OCI-LY3 (cell line): ENCODE measurements at regions not wholly inside any gene's neighbourhood (a gene's known extent, or its start where the extent isn't known, plus 50 kb on each side); places are given as distances from the start of the nearest gene placed in this dataset.

Source experiments
- H2AFZ ChIP-seq: fragments of 200-600, 300-600 bp; shearing (Covaris generic); 2 replicates; pipeline ENCODE4 v1.6.0; 2014; ENCODE audit warnings: antibody characterized with exemption, low read depth, low read length
- H3K27ac ChIP-seq: fragments of 200-600, 300-600 bp; sonication (generic); 2 replicates; pipeline ENCODE4 v1.5.1; 2014; ENCODE audit warnings: mild to moderate bottlenecking, low read length, moderate library complexity, mixed read lengths
- H3K27me3 ChIP-seq: fragments of 200-600, 300-600 bp; sonication (generic); 2 replicates; pipeline ENCODE4 v1.6.1; 2014; ENCODE audit warnings: low read depth, low read length, mixed read lengths
- H3K36me3 ChIP-seq: fragments of 200-600, 300-600 bp; sonication (generic); replicated peaks from 2 replicates; pipeline ENCODE3; 2014; ENCODE audit warnings: low read depth, low read length, mixed read lengths
- H3K4me1 ChIP-seq: fragments of 300-600, 200-600 bp; sonication (generic); 2 replicates; pipeline ENCODE4 v1.6.1; 2014; ENCODE audit warnings: low read length, mixed read lengths
- H3K4me2 ChIP-seq: fragments of 200-600, 300-600 bp; sonication (generic); 2 replicates; pipeline ENCODE4 v1.6.1; 2014; ENCODE audit warnings: low read length, mixed read lengths
- H3K4me3 ChIP-seq: fragments of 300-600, 200-600 bp; sonication (generic); 2 replicates; pipeline ENCODE4 v1.5.1; 2014; ENCODE audit warnings: antibody characterized with exemption, mild to moderate bottlenecking, low read length, moderate library complexity
- H3K79me2 ChIP-seq: fragments of 300-600, 200-600 bp; shearing (Covaris generic); 2 replicates; pipeline ENCODE4 v1.6.1; 2014; ENCODE audit warnings: mild to moderate bottlenecking, low read length, mixed read lengths
- H3K9ac ChIP-seq: fragments of 300-600, 200-600 bp; shearing (Covaris generic); 2 replicates; pipeline ENCODE4 v1.6.0; 2014; ENCODE audit warnings: mild to moderate bottlenecking, low read length, moderate library complexity
- H3K9me3 ChIP-seq: fragments of 200-600, 300-600 bp; shearing (Covaris generic); 2 replicates; pipeline ENCODE4 v1.6.1; 2014; ENCODE audit warnings: low read length, mixed read lengths; ENCODE audit not compliant: insufficient read depth
- H4K20me1 ChIP-seq: fragments of 200-600, 300-600 bp; sonication (generic); 2 replicates; pipeline ENCODE4 v1.6.1; 2016; ENCODE audit warnings: low read length, mixed read lengths; ENCODE audit not compliant: insufficient read depth
- EZH2phosphoT487 ChIP-seq: fragments of 200-600 bp; shearing (Covaris generic); IDR thresholded peaks from 2 replicates; pipeline ENCODE4 v1.6.1; 2018; ENCODE audit warnings: antibody characterized with exemption, mixed run types, low read depth
- TF ChIP-seq, protein P1 (sequence below): fragments of 200-600, 300-600 bp; sonication (generic); IDR thresholded peaks from 2 replicates; pipeline ENCODE4 v1.5.1; 2014; ENCODE audit warnings: antibody characterized with exemption, low read length, low read depth

DNA sequence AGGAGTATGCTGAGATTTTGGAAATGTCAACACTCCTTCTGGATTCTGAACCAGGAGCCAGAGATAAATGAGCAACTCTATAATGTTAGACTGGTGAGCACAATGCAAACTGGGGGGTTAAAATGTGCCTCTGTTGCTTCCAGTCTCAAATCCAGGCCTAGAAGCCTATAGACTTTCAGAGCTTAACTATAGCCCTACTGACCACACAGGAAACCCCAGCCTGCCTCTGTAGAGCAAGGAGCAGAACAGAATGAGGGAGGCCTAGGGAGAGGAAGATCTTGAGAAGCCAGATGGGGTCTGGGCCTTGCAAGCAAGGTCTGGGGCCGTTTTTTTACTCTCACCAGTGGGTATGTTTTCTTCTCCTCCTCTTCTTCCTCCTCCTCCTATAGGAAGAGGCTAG, 225.4 kb upstream of the KITLG start:
- no peak for TF ChIP-seq EZH2phosphoT487
- TF ChIP-seq, protein P1, sequence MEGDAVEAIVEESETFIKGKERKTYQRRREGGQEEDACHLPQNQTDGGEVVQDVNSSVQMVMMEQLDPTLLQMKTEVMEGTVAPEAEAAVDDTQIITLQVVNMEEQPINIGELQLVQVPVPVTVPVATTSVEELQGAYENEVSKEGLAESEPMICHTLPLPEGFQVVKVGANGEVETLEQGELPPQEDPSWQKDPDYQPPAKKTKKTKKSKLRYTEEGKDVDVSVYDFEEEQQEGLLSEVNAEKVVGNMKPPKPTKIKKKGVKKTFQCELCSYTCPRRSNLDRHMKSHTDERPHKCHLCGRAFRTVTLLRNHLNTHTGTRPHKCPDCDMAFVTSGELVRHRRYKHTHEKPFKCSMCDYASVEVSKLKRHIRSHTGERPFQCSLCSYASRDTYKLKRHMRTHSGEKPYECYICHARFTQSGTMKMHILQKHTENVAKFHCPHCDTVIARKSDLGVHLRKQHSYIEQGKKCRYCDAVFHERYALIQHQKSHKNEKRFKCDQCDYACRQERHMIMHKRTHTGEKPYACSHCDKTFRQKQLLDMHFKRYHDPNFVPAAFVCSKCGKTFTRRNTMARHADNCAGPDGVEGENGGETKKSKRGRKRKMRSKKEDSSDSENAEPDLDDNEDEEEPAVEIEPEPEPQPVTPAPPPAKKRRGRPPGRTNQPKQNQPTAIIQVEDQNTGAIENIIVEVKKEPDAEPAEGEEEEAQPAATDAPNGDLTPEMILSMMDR, result no peak
- Histone ChIP-seq H2AFZ (no peak overlapping the region), H3K9ac (no peak overlapping the region), H3K79me2 (no peaks in the 10 kb centered on the region), H3K4me3 (no peak overlapping the region), H3K4me1 (no peaks in the 10 kb centered on the region), H3K27me3 (no peaks in the 10 kb centered on the region), H3K36me3 (no peaks in the 10 kb centered on the region), H3K4me2 (no peak overlapping the region), H3K27ac (no peak overlapping the region), H4K20me1 (no peaks in the 10 kb centered on the region), H3K9me3 (peaks cover 6% of the 10 kb centered on the region; the same call in 1 of the 2 replicates)

DNA sequence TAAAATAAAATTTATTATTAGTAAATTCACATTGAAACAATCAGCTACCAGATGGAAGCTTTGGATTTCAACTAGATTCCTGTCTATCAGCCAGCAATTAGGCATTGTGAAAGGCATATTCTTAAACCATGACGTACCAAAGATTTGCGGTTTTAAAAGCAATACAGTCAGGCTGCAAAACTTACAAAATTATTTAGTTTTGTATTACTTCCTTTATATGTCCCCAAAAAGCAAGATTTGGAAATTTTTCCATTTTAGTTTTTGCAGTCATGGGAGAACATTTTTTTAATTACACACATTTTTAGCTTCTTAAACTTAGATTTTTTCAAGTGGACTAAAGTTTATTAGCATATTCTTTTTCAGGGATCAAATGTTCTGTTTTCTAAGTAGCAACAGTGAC, 225.0 kb upstream of the KITLG start:
- H3K4me1 ChIP-seq, result no peaks in the 10 kb centered on the region
- H3K9ac ChIP-seq, result no peak overlapping the region
- no peak for TF ChIP-seq EZH2phosphoT487
- TF ChIP-seq, protein P1, result no peak
- H3K4me3 ChIP-seq, result no peak overlapping the region
- no peaks in the 10 kb centered on the region for H4K20me1 ChIP-seq
- no peak overlapping the region for H2AFZ ChIP-seq
- H3K27me3 ChIP-seq, result no peaks in the 10 kb centered on the region
- H3K9me3 ChIP-seq, result peaks cover 6% of the 10 kb centered on the region; the same call in 1 of the 2 replicates
- H3K79me2 ChIP-seq, result no peaks in the 10 kb centered on the region
- no peaks in the 10 kb centered on the region for H3K36me3 ChIP-seq
- no peak overlapping the region for H3K27ac ChIP-seq
- H3K4me2 ChIP-seq, result no peak overlapping the region

DNA sequence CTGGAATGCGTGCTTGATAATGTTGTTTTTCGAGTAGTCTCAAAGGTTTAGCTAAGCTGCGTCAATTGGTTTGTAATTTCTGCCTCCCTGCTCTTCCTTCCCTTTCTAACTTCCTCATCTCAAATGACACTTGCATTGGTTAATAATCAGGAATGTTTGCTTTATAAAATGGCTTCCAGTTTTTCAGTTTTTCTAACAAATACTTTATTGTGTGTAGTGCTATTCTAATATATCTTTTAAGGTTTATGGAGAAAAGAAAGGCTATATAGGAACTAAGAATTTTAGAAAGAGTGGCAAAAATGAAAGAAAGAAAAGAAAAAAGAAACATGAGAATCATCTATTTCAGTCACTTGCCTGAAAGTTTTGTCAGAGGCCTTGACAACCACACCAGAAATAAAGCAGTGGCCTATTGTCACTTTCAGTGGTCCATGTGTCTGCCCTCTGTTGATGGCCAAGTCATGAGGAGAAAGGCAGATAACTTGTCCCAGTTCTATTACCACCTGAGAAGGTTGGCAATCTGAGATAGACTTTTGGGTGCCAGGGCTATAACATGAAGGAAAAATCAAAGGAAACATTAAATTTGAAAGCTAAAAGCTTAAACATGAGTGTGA, 221.9 kb upstream of the KITLG start:
- Histone ChIP-seq H3K79me2 (no peaks in the 10 kb centered on the region), H3K27ac (no peak overlapping the region), H4K20me1 (no peaks in the 10 kb centered on the region), H3K4me2 (no peak overlapping the region), H3K9ac (no peak overlapping the region), H3K4me1 (no peaks in the 10 kb centered on the region), H3K27me3 (no peaks in the 10 kb centered on the region), H3K9me3 (peaks cover 10% of the 10 kb centered on the region; the same call in 1 of the 2 replicates), H3K4me3 (no peak overlapping the region), H3K36me3 (no peaks in the 10 kb centered on the region), H2AFZ (no peak overlapping the region)
- TF ChIP-seq EZH2phosphoT487, result no peak
- TF ChIP-seq, protein P1, result no peak

DNA sequence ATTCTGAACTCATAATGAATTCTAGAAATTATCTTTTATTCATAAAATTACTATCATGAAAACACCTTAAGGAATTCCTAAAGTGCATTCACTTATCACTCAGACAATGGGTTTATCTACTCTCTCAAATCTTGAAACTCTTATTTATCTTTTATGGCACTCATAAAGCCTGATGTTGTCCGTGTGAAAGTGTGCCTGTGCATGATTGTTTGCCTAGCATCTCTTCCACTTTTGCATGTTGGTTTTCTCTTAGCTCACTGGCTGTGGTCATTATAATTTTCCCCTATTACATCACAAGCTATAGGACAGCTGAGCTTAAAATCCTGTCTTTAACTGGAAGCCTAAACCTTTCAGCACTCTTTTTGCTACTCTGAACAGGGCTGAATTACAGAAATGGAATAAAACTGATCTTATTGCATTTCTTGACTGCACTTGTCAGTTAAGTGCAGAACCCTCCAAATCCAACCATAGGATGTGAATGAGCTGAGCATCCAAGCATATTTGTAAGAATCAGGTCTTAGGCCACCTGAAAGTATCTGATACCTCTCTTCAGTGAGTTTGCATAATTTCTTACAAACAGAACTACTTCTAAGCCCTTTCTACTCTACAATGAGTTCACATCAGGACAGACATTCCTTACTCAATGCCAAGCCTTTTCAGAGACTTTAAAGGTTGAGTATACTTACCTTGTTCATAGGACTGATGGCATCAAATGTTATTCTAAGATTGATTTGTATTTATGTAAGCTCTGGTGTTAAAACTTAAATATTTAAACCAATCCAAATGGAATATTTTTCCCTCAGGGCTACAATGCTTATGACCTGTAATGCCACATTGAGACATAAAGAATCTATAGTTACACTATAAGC, 221.2 kb upstream of the KITLG start:
- Histone ChIP-seq H3K4me1 (no peaks in the 10 kb centered on the region), H3K27ac (no peak overlapping the region), H4K20me1 (no peaks in the 10 kb centered on the region), H3K27me3 (no peaks in the 10 kb centered on the region), H3K36me3 (no peaks in the 10 kb centered on the region), H3K9ac (no peak overlapping the region), H3K9me3 (peaks cover 10% of the 10 kb centered on the region; the same call in 1 of the 2 replicates), H3K79me2 (no peaks in the 10 kb centered on the region), H2AFZ (no peak overlapping the region), H3K4me2 (no peak overlapping the region), H3K4me3 (no peak overlapping the region)
- no peak for TF ChIP-seq EZH2phosphoT487
- TF ChIP-seq, protein P1, result no peak
